ENCODE measurements at regions not wholly inside any gene's neighbourhood (a gene's known extent, or its start where the extent isn't known, plus 50 kb on each side); places are given as distances from the start of the nearest gene placed in this dataset.

GRCh38 chr4:160956875-160957274 is 1206.9 kb downstream of the FSTL5 start:
- intact Hi-C loops (cut with DNase I), result no loop called here
- DNase-seq (no peak), ATAC-seq (no peak)
- Histone ChIP-seq H3K4me3 (no peak overlapping the region), H3K27ac (no peak overlapping the region), H3K4me1 (no peaks in the 10 kb centered on the region), H3K36me3 (no peaks in the 10 kb centered on the region), H3K27me3 (no peaks in the 10 kb centered on the region), H3K9me3 (peaks cover 0 to 5% (median 0%) of the 10 kb centered on the region in 11 donors)
- TF ChIP-seq CTCF (IDR thresholded peaks at IDR 0.05), result no peak

- TF ChIP-seq CTCF (IDR thresholded peaks at IDR 0.05), result no peak
- no peak for ATAC-seq
- Histone ChIP-seq H3K36me3 (no peaks in the 10 kb centered on the region), H3K4me1 (no peaks in the 10 kb centered on the region), H3K4me3 (no peak overlapping the region), H3K27me3 (no peaks in the 10 kb centered on the region), H3K9me3 (peaks cover 0 to 4% (median 0%) of the 10 kb centered on the region in 11 donors), H3K27ac (no peak overlapping the region)
- WGBS, 2 donors, result 10 to 16% methylated on average over 1 of the region's 1 CpG
- intact Hi-C loops (cut with DNase I), result no loop called here
- no peak for DNase-seq
These were observed 1193.9 kb downstream of the FSTL5 start for GRCh38 chr4:160969925-160970324.

- Histone ChIP-seq H3K4me3 (no peak overlapping the region), H3K4me1 (no peaks in the 10 kb centered on the region), H3K36me3 (no peaks in the 10 kb centered on the region), H3K27me3 (no peaks in the 10 kb centered on the region), H3K9me3 (no peaks in the 10 kb centered on the region), H3K27ac (no peak overlapping the region)
- intact Hi-C loops (cut with DNase I), result no loop called here
- WGBS, 2 donors, result 83 to 85% methylated on average over 3 of the region's 3 CpGs
- ATAC-seq, result no peak
- DNase-seq, result no peak
- TF ChIP-seq CTCF (IDR thresholded peaks at IDR 0.05), result no peak
These were observed 1183.7 kb downstream of the FSTL5 start for GRCh38 chr4:160980091-160980490.

- no peaks in the 10 kb centered on the region for H3K27me3 ChIP-seq
- ATAC-seq (no peak), DNase-seq (no peak)
- no peak overlapping the region for H3K27ac ChIP-seq
- intact Hi-C loops (cut with DNase I), result no loop called here
- H3K4me3 ChIP-seq, result no peak overlapping the region
- WGBS, 2 donors, result 74 to 77% methylated on average over 2 of the region's 2 CpGs
- no peaks in the 10 kb centered on the region for H3K9me3 ChIP-seq
- no peak for TF ChIP-seq CTCF (IDR thresholded peaks at IDR 0.05)
- H3K4me1 ChIP-seq, result no peaks in the 10 kb centered on the region
- H3K36me3 ChIP-seq, result no peaks in the 10 kb centered on the region
These were observed 1182.7 kb downstream of the FSTL5 start for GRCh38 chr4:160981083-160981482.

GRCh38 chr4:160983035-160983434 is 1180.8 kb downstream of the FSTL5 start:
- 86 to 88% methylated on average over 9 of the region's 9 CpGs for WGBS, 2 donors
- H3K4me3 ChIP-seq, result no peak overlapping the region
- H3K9me3 ChIP-seq, result no peaks in the 10 kb centered on the region
- H3K4me1 ChIP-seq, result no peaks in the 10 kb centered on the region
- H3K27ac ChIP-seq, result no peak overlapping the region
- no peaks in the 10 kb centered on the region for H3K27me3 ChIP-seq
- DNase-seq (no peak), ATAC-seq (no peak)
- H3K36me3 ChIP-seq, result no peaks in the 10 kb centered on the region
- no peak for TF ChIP-seq CTCF (IDR thresholded peaks at IDR 0.05)
- intact Hi-C loops (cut with DNase I), result no loop called here
